GM21737 (cell line): ENCODE measurements at regions not wholly inside any gene's neighbourhood (a gene's known extent, or its start where the extent isn't known, plus 50 kb on each side); places are given as distances from the start of the nearest gene placed in this dataset.
"Not testable (repeated sequence)": the region's sequence is repeated elsewhere in the genome, so short reads cannot be mapped to it uniquely, and the experiment has no call there.

Experiments
- ATAC-seq: cut with Tn5 transposase; IDR thresholded peaks from one replicate; pipeline ENCODE4 v1.9.1; 2021; ENCODE audit warnings: mild to moderate bottlenecking, moderate library complexity; ENCODE audit not compliant: unreplicated experiment

- no peak for ATAC-seq
These were observed 487.3 kb upstream of the NETO1 start for GRCh38 chr18:73355121-73355520.

GRCh38 chr18:73352546-73352945 is 484.8 kb upstream of the NETO1 start:
- no peak for ATAC-seq

- no peak for ATAC-seq
These were observed 472.6 kb upstream of the NETO1 start for GRCh38 chr18:73340135-73340977.

GRCh38 chr18:73331212-73331772 is 463.5 kb upstream of the NETO1 start:
- ATAC-seq, result no peak

- not testable (repeated sequence) for ATAC-seq
These were observed 462.3 kb upstream of the NETO1 start for GRCh38 chr18:73330106-73330505.

GRCh38 chr18:73324187-73324831 is 456.5 kb upstream of the NETO1 start:
- ATAC-seq, result not testable (repeated sequence)

- ATAC-seq, result no peak
These were observed 451.1 kb upstream of the NETO1 start for GRCh38 chr18:73318739-73319479.

GRCh38 chr18:73316513-73316912 is 448.7 kb upstream of the NETO1 start:
- ATAC-seq, result no peak

- ATAC-seq, result no peak
These were observed 447.6 kb upstream of the NETO1 start for GRCh38 chr18:73315381-73315780.

GRCh38 chr18:73313476-73313875 is 445.7 kb upstream of the NETO1 start:
- no peak for ATAC-seq

GRCh38 chr18:73296686-73297085 is 428.9 kb upstream of the NETO1 start:
- no peak for ATAC-seq

GRCh38 chr18:73292156-73292555 is 424.4 kb upstream of the NETO1 start:
- no peak for ATAC-seq

GRCh38 chr18:73288813-73289212 is 421.0 kb upstream of the NETO1 start:
- no peak for ATAC-seq

- ATAC-seq, result no peak
These were observed 418.8 kb upstream of the NETO1 start for GRCh38 chr18:73286584-73286983.

GRCh38 chr18:73283788-73284187 is 416.0 kb upstream of the NETO1 start:
- no peak for ATAC-seq

GRCh38 chr18:73283032-73283431 is 415.2 kb upstream of the NETO1 start:
- ATAC-seq, result no peak

- ATAC-seq, result no peak
These were observed 411.7 kb upstream of the NETO1 start for GRCh38 chr18:73279498-73279897.

GRCh38 chr18:73274812-73275621 is 407.2 kb upstream of the NETO1 start:
- no peak for ATAC-seq

GRCh38 chr18:73270920-73271634 is 403.3 kb upstream of the NETO1 start:
- no peak for ATAC-seq

- no peak for ATAC-seq
These were observed 396.8 kb upstream of the NETO1 start for GRCh38 chr18:73264562-73264921.
